ENCODE measurements at regions not wholly inside any gene's neighbourhood (a gene's known extent, or its start where the extent isn't known, plus 50 kb on each side); places are given as distances from the start of the nearest gene placed in this dataset.
A peak's percentile ranks its signal among the peaks of the same experiment; 100 is the strongest.
"Not testable (repeated sequence)": the region's sequence is repeated elsewhere in the genome, so short reads cannot be mapped to it uniquely, and the experiment has no call there.

- H3K4me3 ChIP-seq (ENCODE audit: low read length), result no peak overlapping the region
- DNase-seq (ENCODE audit: low read depth, low spot score), result no peak
Measured at GRCh38 chr2:190005513-190005912, 57.0 kb downstream of the MSTN start.

GRCh38 chr2:189999661-190000060, 62.9 kb downstream of the MSTN start:
- Histone ChIP-seq H3K9me3 (ENCODE audit: control insufficient read depth, insufficient read depth, low read length) (no peaks in the 10 kb centered on the region), H3K27me3 (ENCODE audit: control insufficient read depth, insufficient read depth, low read length) (no peaks in the 10 kb centered on the region), H3K4me1 (ENCODE audit: control insufficient read depth, insufficient read depth, low read length) (no peaks in the 10 kb centered on the region), H3K4me3 (ENCODE audit: low read length) (no peak overlapping the region), H3K27ac (ENCODE audit: low read length) (no peak overlapping the region), H3K36me3 (ENCODE audit: control insufficient read depth, insufficient read depth, low read length) (no peaks in the 10 kb centered on the region)
- no CpG with 5 or more reads among the region's 7 CpGs for WGBS (ENCODE audit: insufficient coverage, insufficient read length)
- no peak for DNase-seq (ENCODE audit: low read depth, low spot score)

More at GRCh38 chr2:190005513-190005912, 57.0 kb downstream of the MSTN start:
- Histone ChIP-seq H3K27ac (ENCODE audit: low read length) (no peak overlapping the region), H3K27me3 (ENCODE audit: control insufficient read depth, insufficient read depth, low read length) (no peaks in the 10 kb centered on the region), H3K9me3 (ENCODE audit: control insufficient read depth, insufficient read depth, low read length) (no peaks in the 10 kb centered on the region), H3K4me1 (ENCODE audit: control insufficient read depth, insufficient read depth, low read length) (no peaks in the 10 kb centered on the region), H3K36me3 (ENCODE audit: control insufficient read depth, insufficient read depth, low read length) (no peaks in the 10 kb centered on the region)

GRCh38 chr2:189998665-189999064, 63.9 kb downstream of the MSTN start:
- no CpG with 5 or more reads among the region's 2 CpGs for WGBS (ENCODE audit: insufficient coverage, insufficient read length)
- not testable (repeated sequence) for H3K4me1 ChIP-seq (ENCODE audit: control insufficient read depth, insufficient read depth, low read length); H3K36me3 ChIP-seq (ENCODE audit: control insufficient read depth, insufficient read depth, low read length); H3K27me3 ChIP-seq (ENCODE audit: control insufficient read depth, insufficient read depth, low read length); H3K27ac ChIP-seq (ENCODE audit: low read length); DNase-seq (ENCODE audit: low read depth, low spot score); H3K4me3 ChIP-seq (ENCODE audit: low read length); H3K9me3 ChIP-seq (ENCODE audit: control insufficient read depth, insufficient read depth, low read length)

- DNase-seq (ENCODE audit: low read depth, low spot score), result no peak
- H3K36me3 ChIP-seq (ENCODE audit: control insufficient read depth, insufficient read depth, low read length), result no peaks in the 10 kb centered on the region
- WGBS (ENCODE audit: insufficient coverage, insufficient read length), result no CpG with 5 or more reads among the region's 1 CpG
- H3K27me3 ChIP-seq (ENCODE audit: control insufficient read depth, insufficient read depth, low read length), result no peaks in the 10 kb centered on the region
- H3K4me1 ChIP-seq (ENCODE audit: control insufficient read depth, insufficient read depth, low read length), result no peaks in the 10 kb centered on the region
- no peak overlapping the region for H3K4me3 ChIP-seq (ENCODE audit: low read length)
- H3K27ac ChIP-seq (ENCODE audit: low read length), result no peak overlapping the region
- H3K9me3 ChIP-seq (ENCODE audit: control insufficient read depth, insufficient read depth, low read length), result no peaks in the 10 kb centered on the region
Measured at GRCh38 chr2:189997016-189997415, 65.5 kb downstream of the MSTN start.

GRCh38 chr2:189995679-189996078, 66.8 kb downstream of the MSTN start:
- no peaks in the 10 kb centered on the region for H3K27me3 ChIP-seq (ENCODE audit: control insufficient read depth, insufficient read depth, low read length)
- no peak overlapping the region for H3K27ac ChIP-seq (ENCODE audit: low read length)
- no peak for DNase-seq (ENCODE audit: low read depth, low spot score)
- no peaks in the 10 kb centered on the region for H3K36me3 ChIP-seq (ENCODE audit: control insufficient read depth, insufficient read depth, low read length)
- no peaks in the 10 kb centered on the region for H3K9me3 ChIP-seq (ENCODE audit: control insufficient read depth, insufficient read depth, low read length)
- WGBS (ENCODE audit: insufficient coverage, insufficient read length), result no CpG with 5 or more reads among the region's 2 CpGs
- no peaks in the 10 kb centered on the region for H3K4me1 ChIP-seq (ENCODE audit: control insufficient read depth, insufficient read depth, low read length)
- H3K4me3 ChIP-seq (ENCODE audit: low read length), result no peak overlapping the region

- Histone ChIP-seq H3K27ac (ENCODE audit: low read length) (no peak overlapping the region), H3K9me3 (ENCODE audit: control insufficient read depth, insufficient read depth, low read length) (peaks cover 3% of the 10 kb centered on the region), H3K4me1 (ENCODE audit: control insufficient read depth, insufficient read depth, low read length) (no peaks in the 10 kb centered on the region), H3K4me3 (ENCODE audit: low read length) (no peak overlapping the region), H3K27me3 (ENCODE audit: control insufficient read depth, insufficient read depth, low read length) (no peaks in the 10 kb centered on the region), H3K36me3 (ENCODE audit: control insufficient read depth, insufficient read depth, low read length) (no peaks in the 10 kb centered on the region)
- WGBS (ENCODE audit: insufficient coverage, insufficient read length), result no CpG with 5 or more reads among the region's 5 CpGs
- DNase-seq (ENCODE audit: low read depth, low spot score), result peak; percentile 7
Measured at GRCh38 chr2:189982780-189983394, 79.6 kb downstream of the MSTN start.

- H3K27me3 ChIP-seq (ENCODE audit: control insufficient read depth, insufficient read depth, low read length), result no peaks in the 10 kb centered on the region
- DNase-seq (ENCODE audit: low read depth, low spot score), result no peak
- no peak overlapping the region for H3K27ac ChIP-seq (ENCODE audit: low read length)
- H3K36me3 ChIP-seq (ENCODE audit: control insufficient read depth, insufficient read depth, low read length), result no peaks in the 10 kb centered on the region
- no peaks in the 10 kb centered on the region for H3K4me1 ChIP-seq (ENCODE audit: control insufficient read depth, insufficient read depth, low read length)
- no peak overlapping the region for H3K4me3 ChIP-seq (ENCODE audit: low read length)
- peaks cover 3% of the 10 kb centered on the region for H3K9me3 ChIP-seq (ENCODE audit: control insufficient read depth, insufficient read depth, low read length)
Measured at GRCh38 chr2:189982087-189982486, 80.4 kb downstream of the MSTN start.

GRCh38 chr2:189976488-189976887, 86.0 kb downstream of the MSTN start:
- not testable (repeated sequence) for H3K36me3 ChIP-seq (ENCODE audit: control insufficient read depth, insufficient read depth, low read length); H3K9me3 ChIP-seq (ENCODE audit: control insufficient read depth, insufficient read depth, low read length); H3K27me3 ChIP-seq (ENCODE audit: control insufficient read depth, insufficient read depth, low read length); H3K4me3 ChIP-seq (ENCODE audit: low read length); DNase-seq (ENCODE audit: low read depth, low spot score); H3K27ac ChIP-seq (ENCODE audit: low read length); H3K4me1 ChIP-seq (ENCODE audit: control insufficient read depth, insufficient read depth, low read length)
- no CpG with 5 or more reads among the region's 11 CpGs for WGBS (ENCODE audit: insufficient coverage, insufficient read length)

GRCh38 chr2:189960346-189960745, 102.2 kb downstream of the MSTN start:
- no peak for DNase-seq (ENCODE audit: low read depth, low spot score)
- whole genome bisulfite sequencing (ENCODE audit: insufficient coverage, insufficient read length), result no CpG with 5 or more reads among the region's 1 CpG
- Histone ChIP-seq H3K4me1 (ENCODE audit: control insufficient read depth, insufficient read depth, low read length) (no peaks in the 10 kb centered on the region), H3K27ac (ENCODE audit: low read length) (no peak overlapping the region), H3K9me3 (ENCODE audit: control insufficient read depth, insufficient read depth, low read length) (no peaks in the 10 kb centered on the region), H3K4me3 (ENCODE audit: low read length) (no peak overlapping the region), H3K36me3 (ENCODE audit: control insufficient read depth, insufficient read depth, low read length) (no peaks in the 10 kb centered on the region), H3K27me3 (ENCODE audit: control insufficient read depth, insufficient read depth, low read length) (no peaks in the 10 kb centered on the region)

GRCh38 chr2:189959450-189959849, 103.1 kb downstream of the MSTN start:
- Histone ChIP-seq H3K27me3 (ENCODE audit: control insufficient read depth, insufficient read depth, low read length) (no peaks in the 10 kb centered on the region), H3K9me3 (ENCODE audit: control insufficient read depth, insufficient read depth, low read length) (no peaks in the 10 kb centered on the region), H3K4me1 (ENCODE audit: control insufficient read depth, insufficient read depth, low read length) (no peaks in the 10 kb centered on the region), H3K4me3 (ENCODE audit: low read length) (no peak overlapping the region), H3K36me3 (ENCODE audit: control insufficient read depth, insufficient read depth, low read length) (no peaks in the 10 kb centered on the region), H3K27ac (ENCODE audit: low read length) (no peak overlapping the region)
- DNase-seq (ENCODE audit: low read depth, low spot score), result no peak

- Histone ChIP-seq H3K4me3 (ENCODE audit: low read length) (no peak overlapping the region), H3K4me1 (ENCODE audit: control insufficient read depth, insufficient read depth, low read length) (no peaks in the 10 kb centered on the region)
- WGBS (ENCODE audit: insufficient coverage, insufficient read length), result no CpG with 5 or more reads among the region's 3 CpGs
Measured at GRCh38 chr2:189954989-189955388, 107.5 kb downstream of the MSTN start.

More at GRCh38 chr2:189954989-189955388, 107.5 kb downstream of the MSTN start:
- no peaks in the 10 kb centered on the region for H3K36me3 ChIP-seq (ENCODE audit: control insufficient read depth, insufficient read depth, low read length)
- no peak overlapping the region for H3K27ac ChIP-seq (ENCODE audit: low read length)
- H3K27me3 ChIP-seq (ENCODE audit: control insufficient read depth, insufficient read depth, low read length), result no peaks in the 10 kb centered on the region
- H3K9me3 ChIP-seq (ENCODE audit: control insufficient read depth, insufficient read depth, low read length), result no peaks in the 10 kb centered on the region
- DNase-seq (ENCODE audit: low read depth, low spot score), result no peak
